Small intestine (tissue), 7 donors: ENCODE measurements at regions not wholly inside any gene's neighbourhood (a gene's known extent, or its start where the extent isn't known, plus 50 kb on each side); places are given as distances from the start of the nearest gene placed in this dataset.

Experiments
- DNase-seq, 2 donors: peaks; one replicate each; pipeline versions ENCODE4 v3.0.0 to v3.0.0-alpha.2; 2013
- FAIRE-seq: peaks from 2 replicates; lab custom pipeline; 2012; peaks lifted over from hg19 to GRCh38; lab: Jason Lieb, UNC
- H3K27ac ChIP-seq, 3 donors: one replicate each; pipeline ENCODE4 v1.5.1; 2013; ENCODE audit warnings: low read length in 2 of 3, mild to moderate bottlenecking in 2 of 3, control low read depth in 1 of 3, inconsistent platforms in 1 of 3, low read depth in 1 of 3, moderate library complexity in 1 of 3
- H3K27me3 ChIP-seq, 3 donors: one replicate each; pipeline ENCODE4 v1.6.1; 2013; ENCODE audit warnings: low read length in 3 of 3, inconsistent platforms in 1 of 3; ENCODE audit not compliant: control insufficient read depth in 3 of 3, insufficient read depth in 3 of 3
- H3K36me3 ChIP-seq, 3 donors: one replicate each; pipeline ENCODE4 v1.6.1; 2013; ENCODE audit warnings: low read length in 3 of 3, inconsistent platforms in 1 of 3, low read depth in 1 of 3, mild to moderate bottlenecking in 1 of 3, moderate library complexity in 1 of 3; ENCODE audit not compliant: control insufficient read depth in 3 of 3, insufficient read depth in 2 of 3
- H3K4me1 ChIP-seq, 3 donors: one replicate each; pipeline ENCODE4 v1.6.1; 2013; ENCODE audit warnings: low read length in 2 of 3, inconsistent platforms in 1 of 3, low read depth in 1 of 3, mild to moderate bottlenecking in 1 of 3, moderate library complexity in 1 of 3; ENCODE audit not compliant: control insufficient read depth in 3 of 3, insufficient read depth in 2 of 3
- H3K4me3 ChIP-seq, 3 donors: one replicate each; pipeline ENCODE4 v1.5.1; 2013; ENCODE audit warnings: low read length in 3 of 3, control low read depth in 1 of 3, inconsistent platforms in 1 of 3, low read depth in 1 of 3, mild to moderate bottlenecking in 1 of 3, moderate library complexity in 1 of 3
- H3K9me3 ChIP-seq, 2 donors: one replicate each; pipeline ENCODE4 v1.6.1; 2013; ENCODE audit warnings: low read depth in 1 of 2, low read length in 1 of 2; ENCODE audit not compliant: control insufficient read depth in 2 of 2, insufficient read depth in 1 of 2
- WGBS, 3 donors: extraction: QIAGEN DNeasy Blood & Tissue Kit; methylation state at CpG; one replicate each; pipeline ENCODE4 v1.1.7; 2013; 5-methylcytosine and 5-hydroxymethylcytosine counted together
- donor health status: healthy with polysubstance abuse.
- donor health status: control.
- donor health status: control.
- donor health status: Bipolar disorder and iron deficiency.
- donor health status: healthy.

DNA sequence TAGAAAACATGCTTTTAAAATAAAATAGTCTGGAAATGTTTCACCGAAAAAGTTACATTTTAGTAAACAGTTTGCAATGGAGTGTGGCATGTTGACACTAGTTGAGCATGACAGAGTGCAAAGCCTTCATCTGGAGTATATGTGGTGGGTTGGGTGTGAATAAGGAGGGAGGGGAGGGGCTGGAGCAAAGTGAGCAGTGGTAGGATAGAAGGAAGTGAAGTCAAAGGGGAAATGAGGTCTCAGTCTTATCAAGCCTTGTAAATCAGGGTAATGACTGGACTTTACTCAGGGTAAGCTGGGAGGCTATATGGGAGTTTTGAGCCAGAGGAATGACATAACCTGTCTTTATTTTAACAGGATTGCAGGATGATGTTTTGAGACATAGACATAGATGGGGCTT lies 222.8 kb downstream of the PCDH20 start:
- no peaks in the 10 kb centered on the region for H3K9me3 ChIP-seq
- no peak overlapping the region for H3K27ac ChIP-seq
- FAIRE-seq = no peak
- peak; percentile 46 to 76 for DNase-seq
- H3K4me1 ChIP-seq = no peaks in the 10 kb centered on the region
- no peak overlapping the region for H3K4me3 ChIP-seq
- no peaks in the 10 kb centered on the region for H3K27me3 ChIP-seq
- H3K36me3 ChIP-seq = no peaks in the 10 kb centered on the region
- 58 to 71% (median 60%) methylated on average over 1 of the region's 1 CpG for WGBS, 3 donors

DNA sequence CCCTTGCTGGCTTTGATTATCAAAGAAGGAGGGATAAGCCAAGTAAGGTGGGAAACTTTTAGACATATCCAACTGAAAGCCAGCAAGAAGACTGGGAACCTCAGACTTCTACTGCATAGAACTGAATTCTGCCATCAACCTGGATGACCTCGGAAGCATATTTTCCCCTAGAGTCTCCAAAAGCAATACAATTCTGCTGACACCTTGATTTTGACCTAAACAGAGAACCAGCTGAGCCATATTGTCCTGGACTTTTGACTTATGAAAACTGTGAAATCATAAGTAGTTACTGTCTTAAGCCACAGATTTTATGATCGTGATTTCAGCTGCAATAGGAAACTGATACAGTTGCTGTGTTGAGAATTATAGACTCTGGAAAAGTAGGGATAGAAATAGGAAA lies 227.6 kb downstream of the PCDH20 start:
- Histone ChIP-seq H3K27me3 (no peaks in the 10 kb centered on the region), H3K36me3 (no peaks in the 10 kb centered on the region), H3K4me3 (no peak overlapping the region), H3K27ac (no peak overlapping the region), H3K9me3 (no peaks in the 10 kb centered on the region), H3K4me1 (no peaks in the 10 kb centered on the region)
- DNase-seq (no peak), FAIRE-seq (no peak)
- WGBS, 3 donors = 78 to 94% (median 79%) methylated on average over 2 of the region's 2 CpGs

DNA sequence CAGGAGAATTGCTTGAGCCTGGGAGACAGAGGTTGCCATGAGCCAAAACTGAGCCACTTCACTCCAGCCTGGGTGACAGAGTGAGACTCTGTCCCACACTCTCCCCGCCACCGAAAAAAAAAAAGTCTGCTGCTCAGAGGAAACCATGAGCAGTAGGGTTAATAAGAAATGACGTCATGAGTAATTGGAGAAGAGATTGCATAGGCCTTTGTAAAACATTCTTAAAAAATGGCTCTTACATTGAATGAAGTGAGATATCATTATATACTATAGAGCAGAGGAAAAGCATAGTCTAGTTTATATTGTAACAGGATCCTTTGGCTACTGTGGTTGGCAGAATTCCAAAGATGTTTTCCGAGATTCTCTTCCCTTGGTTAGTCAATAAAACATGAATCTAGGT lies 228.2 kb downstream of the PCDH20 start:
- Histone ChIP-seq H3K4me1 (no peaks in the 10 kb centered on the region), H3K9me3 (no peaks in the 10 kb centered on the region), H3K4me3 (no peak overlapping the region), H3K27ac (no peak overlapping the region), H3K27me3 (no peaks in the 10 kb centered on the region), H3K36me3 (no peaks in the 10 kb centered on the region)
- WGBS, 3 donors = 73 to 77% (median 74%) methylated on average over 4 of the region's 4 CpGs
- FAIRE-seq = no peak
- no peak for DNase-seq

DNA sequence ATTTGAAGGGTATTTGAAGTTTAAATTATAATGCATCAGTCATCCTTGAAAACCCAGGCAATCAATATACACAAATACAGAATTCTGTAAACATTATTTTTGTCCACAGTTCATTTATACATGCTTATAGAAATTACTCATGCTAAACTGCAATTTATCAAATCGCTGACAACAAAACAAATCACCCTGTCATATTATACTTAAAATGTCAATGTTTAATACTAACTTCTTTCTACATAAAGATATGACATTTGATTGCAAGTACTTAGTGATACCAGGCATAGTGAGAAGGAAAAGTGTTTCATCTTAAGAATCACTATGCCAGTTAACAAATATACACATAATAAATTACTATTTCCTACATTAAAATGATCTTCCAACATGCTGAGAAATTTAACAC lies 232.0 kb downstream of the PCDH20 start:
- Histone ChIP-seq H3K9me3 (no peaks in the 10 kb centered on the region), H3K4me1 (no peaks in the 10 kb centered on the region), H3K27ac (no peak overlapping the region), H3K27me3 (no peaks in the 10 kb centered on the region), H3K36me3 (no peaks in the 10 kb centered on the region), H3K4me3 (no peak overlapping the region)
- DNase-seq (no peak), FAIRE-seq (no peak)
- WGBS, 3 donors = 30 to 40% (median 35%) methylated on average over 1 of the region's 1 CpG

DNA sequence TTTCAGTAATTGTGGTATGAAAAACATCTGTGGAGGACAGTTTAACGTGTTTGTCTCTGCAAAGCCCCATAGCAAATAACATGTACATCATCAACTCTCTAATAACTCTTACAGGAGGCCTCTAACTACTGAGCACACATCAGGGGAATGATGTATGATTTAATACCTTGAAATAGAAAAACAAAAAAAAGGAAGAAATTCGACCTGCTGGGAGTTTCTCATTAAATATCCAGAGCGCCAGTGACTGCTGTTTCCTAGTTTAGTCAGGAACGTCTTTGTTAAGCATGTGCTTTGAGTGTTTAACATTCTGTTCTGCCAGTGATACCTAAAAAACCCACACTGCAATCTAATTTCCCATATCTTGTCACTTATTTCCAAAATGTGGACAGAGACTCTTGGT lies 235.4 kb downstream of the PCDH20 start:
- no peak for FAIRE-seq
- no peak overlapping the region for H3K4me3 ChIP-seq
- H3K36me3 ChIP-seq = no peaks in the 10 kb centered on the region
- WGBS, 3 donors = 40 to 54% (median 41%) methylated on average over 4 of the region's 4 CpGs
- DNase-seq = no peak
- no peak overlapping the region for H3K27ac ChIP-seq
- H3K9me3 ChIP-seq = no peaks in the 10 kb centered on the region
- no peaks in the 10 kb centered on the region for H3K4me1 ChIP-seq
- H3K27me3 ChIP-seq = no peaks in the 10 kb centered on the region

DNA sequence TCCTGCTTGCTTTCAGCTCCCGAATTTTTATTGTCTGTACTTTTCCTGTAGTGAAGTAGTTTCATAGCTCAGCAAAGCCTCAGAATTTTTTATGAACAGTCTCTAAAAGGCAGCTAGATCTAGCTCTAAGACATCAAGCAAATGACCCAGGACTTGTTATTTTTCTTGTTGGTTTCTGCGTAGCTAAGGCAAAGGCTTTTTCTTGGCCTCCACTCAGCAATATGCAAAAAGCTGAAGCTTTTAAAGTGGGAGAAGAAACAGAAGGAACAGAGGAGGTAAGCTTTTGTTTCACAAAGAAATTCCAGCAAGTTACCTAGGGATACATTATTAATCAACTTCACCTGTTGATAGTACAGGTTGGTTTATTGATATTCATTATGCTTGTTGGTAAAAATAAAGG lies 235.9 kb downstream of the PCDH20 start:
- WGBS, 3 donors = 65 to 77% (median 66%) methylated on average over 2 of the region's 2 CpGs
- H3K36me3 ChIP-seq = no peaks in the 10 kb centered on the region
- H3K4me3 ChIP-seq = no peak overlapping the region
- no peak overlapping the region for H3K27ac ChIP-seq
- no peaks in the 10 kb centered on the region for H3K9me3 ChIP-seq
- DNase-seq (no peak), FAIRE-seq (no peak)
- no peaks in the 10 kb centered on the region for H3K4me1 ChIP-seq
- no peaks in the 10 kb centered on the region for H3K27me3 ChIP-seq

DNA sequence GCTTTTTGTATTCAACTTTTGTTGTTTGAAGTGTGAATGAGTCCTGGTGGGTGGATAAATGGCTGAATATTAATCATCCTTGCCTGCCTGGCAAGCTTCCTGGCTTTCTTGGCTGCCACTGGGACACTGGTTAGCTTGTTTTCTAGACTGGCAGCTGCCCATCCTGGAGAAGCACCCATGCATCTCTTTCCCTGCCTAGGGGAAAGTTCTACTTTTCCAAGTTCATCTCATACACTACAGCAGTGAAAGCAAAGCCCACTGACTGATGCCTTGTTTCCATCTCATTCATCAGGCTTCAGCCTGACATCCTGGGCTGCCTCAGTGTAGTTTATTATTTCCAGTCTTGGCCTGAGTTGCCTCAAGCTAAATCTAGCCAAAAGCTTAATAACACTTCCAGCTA lies 244.8 kb downstream of the PCDH20 start:
- DNase-seq (no peak), FAIRE-seq (no peak)
- H3K27ac ChIP-seq = no peak overlapping the region

DNA sequence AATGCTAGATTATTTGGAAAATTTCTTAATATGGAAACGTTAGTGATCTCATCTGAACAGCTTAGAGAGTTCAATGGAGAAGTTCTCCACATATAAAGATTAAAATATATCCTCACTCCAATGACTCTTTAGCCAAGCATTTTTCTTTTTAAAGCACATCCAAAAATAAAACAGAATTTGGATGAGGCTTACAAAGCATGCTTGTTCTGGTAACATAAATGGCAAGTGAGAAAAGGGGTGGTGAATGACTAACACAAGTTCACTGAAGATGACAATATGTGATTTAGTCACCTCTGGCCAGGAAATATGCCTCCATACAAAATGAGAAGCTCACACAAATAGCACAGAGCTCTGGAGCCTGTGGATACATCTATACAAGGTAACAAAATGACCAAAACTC lies 253.0 kb downstream of the PCDH20 start:
- H3K4me1 ChIP-seq = no peaks in the 10 kb centered on the region
- no peak overlapping the region for H3K4me3 ChIP-seq
- no peaks in the 10 kb centered on the region for H3K36me3 ChIP-seq
- H3K27ac ChIP-seq = no peak overlapping the region
- DNase-seq = no peak
- H3K9me3 ChIP-seq = no peaks in the 10 kb centered on the region
- no peaks in the 10 kb centered on the region for H3K27me3 ChIP-seq
- no peak for FAIRE-seq
- WGBS, 3 donors = 52 to 78% (median 67%) methylated on average over 1 of the region's 1 CpG

More for the DNA sequence above, 244.8 kb downstream of the PCDH20 start:
- H3K27me3 ChIP-seq = no peaks in the 10 kb centered on the region
- no peaks in the 10 kb centered on the region for H3K4me1 ChIP-seq
- H3K9me3 ChIP-seq = no peaks in the 10 kb centered on the region
- H3K4me3 ChIP-seq = no peak overlapping the region
- H3K36me3 ChIP-seq = no peaks in the 10 kb centered on the region

DNA sequence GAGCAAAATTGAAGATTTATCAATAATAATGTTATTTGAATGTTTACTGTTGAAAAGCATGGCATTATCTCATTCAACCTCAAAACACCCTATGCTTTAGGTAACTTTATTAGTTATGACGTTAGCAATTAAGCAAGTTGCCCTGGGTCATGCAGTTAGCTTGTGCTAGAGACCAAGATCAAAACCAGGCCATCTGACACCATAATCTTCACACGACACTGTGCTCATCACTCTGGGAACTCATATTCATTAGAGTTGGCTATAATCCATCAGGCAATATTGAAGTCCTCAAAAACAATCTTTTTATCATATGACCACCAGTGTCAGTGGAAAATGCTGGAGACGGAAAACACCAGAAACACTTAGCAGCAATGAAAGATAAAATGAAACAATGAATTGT lies 253.5 kb downstream of the PCDH20 start:
- Histone ChIP-seq H3K4me1 (no peaks in the 10 kb centered on the region), H3K36me3 (no peaks in the 10 kb centered on the region), H3K27me3 (no peaks in the 10 kb centered on the region), H3K27ac (no peak overlapping the region), H3K4me3 (no peak overlapping the region), H3K9me3 (no peaks in the 10 kb centered on the region)
- DNase-seq (no peak), FAIRE-seq (no peak)
- WGBS, 3 donors = 58 to 68% (median 61%) methylated on average over 3 of the region's 3 CpGs
